Fibroblast of lung (primary cell): ENCODE measurements at regions not wholly inside any gene's neighbourhood (a gene's known extent, or its start where the extent isn't known, plus 50 kb on each side); places are given as distances from the start of the nearest gene placed in this dataset.

Source experiments
- CTCF ChIP-seq, 2 donors: IDR thresholded peaks in 1 of 2; conservative IDR thresholded peaks in 1 of 2; 1 replicate in 1 of 2; 2 replicates in 1 of 2; pipeline ENCODE4 v1.5.1; 2011 to 2012; ENCODE audit warnings: low read length in 2 of 2, control low read depth in 1 of 2, inconsistent platforms in 1 of 2, low read depth in 1 of 2, mild to moderate bottlenecking in 1 of 2
- EZH2 ChIP-seq: IDR thresholded peaks from 2 replicates; pipeline ENCODE4 v1.5.1; 2012; ENCODE audit warnings: low read length, control low read depth, mild to moderate bottlenecking; ENCODE audit errors: missing control alignments

DNA sequence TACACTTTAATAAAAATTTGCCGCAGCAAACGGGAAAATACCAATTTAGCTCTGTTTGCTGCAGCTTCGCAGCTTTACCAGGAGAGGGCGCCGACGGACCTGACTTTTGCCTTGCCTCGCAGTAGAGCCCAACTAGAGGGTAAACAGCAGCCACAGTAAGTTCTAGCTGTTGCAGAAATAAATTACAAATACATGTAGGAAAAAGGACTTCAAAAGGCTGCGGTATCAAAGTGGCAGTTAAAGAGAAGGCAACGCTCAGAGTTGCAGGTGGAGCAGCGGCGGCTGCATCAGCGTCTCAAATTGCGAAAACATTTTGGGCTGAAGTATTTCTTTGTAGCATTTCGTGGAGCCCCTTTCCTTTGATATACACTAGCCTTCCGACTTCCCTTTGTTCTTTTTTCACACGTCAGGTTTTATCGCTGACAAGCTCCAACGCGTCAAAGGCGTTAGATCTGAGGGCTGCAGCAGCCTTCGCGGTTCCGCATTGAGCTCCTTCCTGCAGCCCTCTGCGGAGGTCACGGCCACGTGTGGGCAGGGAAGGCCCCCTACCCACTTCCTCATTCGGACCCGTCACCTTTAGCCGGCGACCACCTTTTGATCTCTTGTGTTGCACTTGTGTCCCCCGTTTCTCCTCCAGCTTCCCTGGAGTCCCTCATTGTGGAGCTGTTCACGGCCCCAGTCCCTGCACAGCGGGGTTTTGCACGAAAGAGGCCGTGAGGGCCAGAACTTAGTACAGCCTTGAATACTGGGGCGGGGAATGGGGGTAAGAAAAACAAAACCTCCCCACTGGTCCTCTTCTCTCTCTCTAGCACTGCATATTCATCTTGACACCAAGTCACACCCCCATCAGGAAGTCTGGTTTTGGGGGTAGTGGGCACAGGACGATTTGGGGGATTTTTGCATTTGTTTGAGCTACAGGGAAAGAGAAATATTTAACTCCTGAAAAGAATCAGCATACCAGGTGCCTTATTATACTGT, 72.8 kb downstream of the S1PR1 start:
- TF ChIP-seq CTCF (conservative IDR thresholded peaks at IDR 0.05 in 1 of 2, IDR thresholded peaks at IDR 0.05 in 1 of 2; ENCODE audit: low read depth in 1 of 2, low read length in 2 of 2) (peak; percentile 88 to 93), EZH2 (no peak)
